ENCODE measurements at regions not wholly inside any gene's neighbourhood (a gene's known extent, or its start where the extent isn't known, plus 50 kb on each side); places are given as distances from the start of the nearest gene placed in this dataset.

GRCh38 chr22:48444320-48445112, 1383.2 kb downstream of the BRD1 start:
- intact Hi-C loops (cut with DNase I) = no loop called here
- TF ChIP-seq, protein P1, sequence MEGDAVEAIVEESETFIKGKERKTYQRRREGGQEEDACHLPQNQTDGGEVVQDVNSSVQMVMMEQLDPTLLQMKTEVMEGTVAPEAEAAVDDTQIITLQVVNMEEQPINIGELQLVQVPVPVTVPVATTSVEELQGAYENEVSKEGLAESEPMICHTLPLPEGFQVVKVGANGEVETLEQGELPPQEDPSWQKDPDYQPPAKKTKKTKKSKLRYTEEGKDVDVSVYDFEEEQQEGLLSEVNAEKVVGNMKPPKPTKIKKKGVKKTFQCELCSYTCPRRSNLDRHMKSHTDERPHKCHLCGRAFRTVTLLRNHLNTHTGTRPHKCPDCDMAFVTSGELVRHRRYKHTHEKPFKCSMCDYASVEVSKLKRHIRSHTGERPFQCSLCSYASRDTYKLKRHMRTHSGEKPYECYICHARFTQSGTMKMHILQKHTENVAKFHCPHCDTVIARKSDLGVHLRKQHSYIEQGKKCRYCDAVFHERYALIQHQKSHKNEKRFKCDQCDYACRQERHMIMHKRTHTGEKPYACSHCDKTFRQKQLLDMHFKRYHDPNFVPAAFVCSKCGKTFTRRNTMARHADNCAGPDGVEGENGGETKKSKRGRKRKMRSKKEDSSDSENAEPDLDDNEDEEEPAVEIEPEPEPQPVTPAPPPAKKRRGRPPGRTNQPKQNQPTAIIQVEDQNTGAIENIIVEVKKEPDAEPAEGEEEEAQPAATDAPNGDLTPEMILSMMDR (IDR thresholded peaks at IDR 0.05) = no peak
- no peaks in the 10 kb centered on the region for H3K9me3 ChIP-seq
- no peak for DNase-seq
- H3K27ac ChIP-seq = no peak overlapping the region
- peaks cover 0 to 3% (median 0%) of the 10 kb centered on the region in 3 donors for H3K27me3 ChIP-seq (ENCODE audit: insufficient read depth in 3 of 3, low read length in 2 of 3)
- WGBS, 3 donors = 65 to 68% (median 68%) methylated on average over 18 to 19 of the region's 19 CpGs
- no peaks in the 10 kb centered on the region for H3K36me3 ChIP-seq (ENCODE audit: insufficient read depth in 1 of 2, low read depth in 1 of 2)
- H3K4me3 ChIP-seq = no peak overlapping the region
- no peak for ATAC-seq
- H3K4me1 ChIP-seq = no peaks in the 10 kb centered on the region

DNA sequence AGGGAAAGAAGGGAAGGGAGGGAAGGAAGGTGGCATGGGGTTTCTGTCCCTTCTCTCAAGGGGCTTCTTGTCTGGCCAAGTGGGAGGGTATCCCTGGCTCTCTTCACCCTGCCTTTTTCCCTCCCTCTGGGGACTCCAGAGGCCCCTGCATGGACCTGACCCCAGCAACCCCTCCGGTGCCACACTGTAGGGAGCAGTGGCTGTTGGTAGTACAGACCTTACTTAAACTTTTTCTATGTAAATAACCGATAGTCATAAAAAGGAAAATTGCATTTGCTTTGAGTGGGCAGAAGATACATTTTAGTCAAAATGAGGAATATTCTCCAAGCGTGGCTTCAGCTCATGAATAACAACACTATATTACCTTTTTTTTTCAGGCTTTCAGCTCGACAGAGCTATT, 1384.0 kb downstream of the BRD1 start:
- DNase-seq = no peak
- H3K36me3 ChIP-seq (ENCODE audit: insufficient read depth in 1 of 2, low read depth in 1 of 2) = no peaks in the 10 kb centered on the region

GRCh38 chr22:48442663-48443062, 1385.0 kb downstream of the BRD1 start:
- no peak for DNase-seq
- ATAC-seq = no peak
- H3K9me3 ChIP-seq = no peaks in the 10 kb centered on the region
- H3K4me1 ChIP-seq = no peaks in the 10 kb centered on the region
- TF ChIP-seq, protein P1 (IDR thresholded peaks at IDR 0.05) = no peak
- intact Hi-C loops (cut with DNase I) = no loop called here
- H3K27me3 ChIP-seq (ENCODE audit: insufficient read depth in 3 of 3, low read length in 2 of 3) = no peaks in the 10 kb centered on the region
- H3K4me3 ChIP-seq = no peak overlapping the region
- no peaks in the 10 kb centered on the region for H3K36me3 ChIP-seq (ENCODE audit: insufficient read depth in 1 of 2, low read depth in 1 of 2)
- no peak overlapping the region for H3K27ac ChIP-seq
- WGBS, 3 donors = 40 to 48% (median 44%) methylated on average over 8 of the region's 8 CpGs

More for the DNA sequence above, 1384.0 kb downstream of the BRD1 start:
- Histone ChIP-seq H3K4me1 (no peaks in the 10 kb centered on the region), H3K4me3 (no peak overlapping the region), H3K27me3 (ENCODE audit: insufficient read depth in 3 of 3, low read length in 2 of 3) (peaks cover 0 to 3% (median 0%) of the 10 kb centered on the region in 3 donors), H3K27ac (no peak overlapping the region), H3K9me3 (no peaks in the 10 kb centered on the region)
- ATAC-seq = no peak
- 72 to 84% (median 84%) methylated on average over 4 of the region's 4 CpGs for WGBS, 3 donors
- intact Hi-C loops (cut with DNase I) = no loop called here
- TF ChIP-seq, protein P1 (IDR thresholded peaks at IDR 0.05) = no peak

- 75 to 82% (median 78%) methylated on average over 6 of the region's 6 CpGs for WGBS, 3 donors
- no peaks in the 10 kb centered on the region for H3K4me1 ChIP-seq
- no peaks in the 10 kb centered on the region for H3K36me3 ChIP-seq (ENCODE audit: insufficient read depth in 1 of 2, low read depth in 1 of 2)
- TF ChIP-seq, protein P1 (IDR thresholded peaks at IDR 0.05) = no peak
- H3K4me3 ChIP-seq = no peak overlapping the region
- no peak overlapping the region for H3K27ac ChIP-seq
- H3K9me3 ChIP-seq = no peaks in the 10 kb centered on the region
- intact Hi-C loops (cut with DNase I) = no loop called here
- no peaks in the 10 kb centered on the region for H3K27me3 ChIP-seq (ENCODE audit: insufficient read depth in 3 of 3, low read length in 2 of 3)
- ATAC-seq (no peak), DNase-seq (peak in 1 of 2 donors; percentile 34)
Observed at GRCh38 chr22:48441553-48441850, 1386.2 kb downstream of the BRD1 start.

Measured in psoas muscle (tissue), 7 donors.